Vagina (tissue), 2 donors: ENCODE measurements at regions not wholly inside any gene's neighbourhood (a gene's known extent, or its start where the extent isn't known, plus 50 kb on each side); places are given as distances from the start of the nearest gene placed in this dataset.

ENCODE experiments used
- POLR2A ChIP-seq, 2 donors: fragments of 450-650 bp; IDR thresholded peaks; one replicate each; pipeline ENCODE4 v1.6.1; 2017; ENCODE audit warnings: antibody characterized with exemption in 2 of 2, mild to moderate bottlenecking in 2 of 2, moderate library complexity in 2 of 2
- TF ChIP-seq, protein P1 (sequence below), 3 experiments: fragments of 450-650 bp in 2 of 3; fragments of 200-600 bp in 1 of 3; sonication (generic) in 1 of 3; IDR thresholded peaks; one replicate each; pipeline ENCODE4 v1.5.1; 2017 to 2019; ENCODE audit warnings: antibody characterized with exemption in 3 of 3, mild to moderate bottlenecking in 2 of 3, moderate library complexity in 2 of 3

- TF ChIP-seq, protein P1, sequence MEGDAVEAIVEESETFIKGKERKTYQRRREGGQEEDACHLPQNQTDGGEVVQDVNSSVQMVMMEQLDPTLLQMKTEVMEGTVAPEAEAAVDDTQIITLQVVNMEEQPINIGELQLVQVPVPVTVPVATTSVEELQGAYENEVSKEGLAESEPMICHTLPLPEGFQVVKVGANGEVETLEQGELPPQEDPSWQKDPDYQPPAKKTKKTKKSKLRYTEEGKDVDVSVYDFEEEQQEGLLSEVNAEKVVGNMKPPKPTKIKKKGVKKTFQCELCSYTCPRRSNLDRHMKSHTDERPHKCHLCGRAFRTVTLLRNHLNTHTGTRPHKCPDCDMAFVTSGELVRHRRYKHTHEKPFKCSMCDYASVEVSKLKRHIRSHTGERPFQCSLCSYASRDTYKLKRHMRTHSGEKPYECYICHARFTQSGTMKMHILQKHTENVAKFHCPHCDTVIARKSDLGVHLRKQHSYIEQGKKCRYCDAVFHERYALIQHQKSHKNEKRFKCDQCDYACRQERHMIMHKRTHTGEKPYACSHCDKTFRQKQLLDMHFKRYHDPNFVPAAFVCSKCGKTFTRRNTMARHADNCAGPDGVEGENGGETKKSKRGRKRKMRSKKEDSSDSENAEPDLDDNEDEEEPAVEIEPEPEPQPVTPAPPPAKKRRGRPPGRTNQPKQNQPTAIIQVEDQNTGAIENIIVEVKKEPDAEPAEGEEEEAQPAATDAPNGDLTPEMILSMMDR (IDR thresholded peaks at IDR 0.05), result no peak
- no peak for TF ChIP-seq POLR2A (IDR thresholded peaks at IDR 0.05)
Observed at GRCh38 chr11:37483761-37484160, 885.7 kb upstream of the RAG2 start.
